SU-DHL-6 (cell line): ENCODE measurements at regions not wholly inside any gene's neighbourhood (a gene's known extent, or its start where the extent isn't known, plus 50 kb on each side); places are given as distances from the start of the nearest gene placed in this dataset.

Experiments used
- H2AFZ ChIP-seq: fragments of 200-600 bp; sonication (generic); 2 replicates; pipeline ENCODE4 v1.6.1; 2014; ENCODE audit warnings: low read depth, mild to moderate bottlenecking, moderate library complexity, mixed read lengths, antibody characterized with exemption, low read length; ENCODE audit not compliant: severe bottlenecking
- H3F3A ChIP-seq: fragments of 200-600 bp; shearing (Covaris generic); 2 replicates; pipeline ENCODE4 v1.6.0; 2016; ENCODE audit warnings: antibody characterized with exemption, mild to moderate bottlenecking; ENCODE audit not compliant: insufficient read depth
- H3K27ac ChIP-seq: fragments of 200-600 bp; sonication (generic); 2 replicates; pipeline ENCODE4 v1.5.1; 2016; ENCODE audit warnings: low read depth, mild to moderate bottlenecking, low read length, moderate library complexity, mixed read lengths
- H3K27me3 ChIP-seq: fragments of 200-600 bp; sonication (generic), shearing (Covaris generic); 2 replicates; pipeline ENCODE4 v1.6.0; 2014; ENCODE audit warnings: mild to moderate bottlenecking, low read length
- H3K36me3 ChIP-seq: fragments of 200-600 bp; sonication (generic); 2 replicates; pipeline ENCODE4 v1.6.1; 2014; ENCODE audit warnings: mild to moderate bottlenecking, low read length, mixed read lengths
- H3K4me2 ChIP-seq: fragments of 300-600, 200-600 bp; shearing (Covaris generic), sonication (generic); 2 replicates; pipeline ENCODE4 v1.6.0; 2014; ENCODE audit warnings: low read length, low read depth, mild to moderate bottlenecking; ENCODE audit not compliant: poor library complexity, severe bottlenecking
- H3K4me3 ChIP-seq: fragments of 200-600 bp; sonication (generic); 2 replicates; pipeline ENCODE4 v1.5.1; 2014; ENCODE audit warnings: antibody characterized with exemption, low read length, mild to moderate bottlenecking, mixed read lengths; ENCODE audit not compliant: insufficient read depth, poor library complexity, severe bottlenecking
- H3K79me2 ChIP-seq: fragments of 200-600 bp; sonication (generic); 2 replicates; pipeline ENCODE4 v1.6.1; 2014; ENCODE audit warnings: mild to moderate bottlenecking, low read length, moderate library complexity; ENCODE audit not compliant: insufficient read depth
- H3K9ac ChIP-seq: fragments of 200-600 bp; sonication (generic); 2 replicates; pipeline ENCODE4 v1.7.0; 2014; ENCODE audit warnings: mild to moderate bottlenecking, low read length
- H3K9me2 ChIP-seq: fragments of 200-600 bp; sonication (generic); replicated peaks from 2 replicates; pipeline ENCODE4 v1.6.1; 2014; ENCODE audit warnings: low read length; ENCODE audit not compliant: insufficient read depth
- H3K9me3 ChIP-seq: fragments of 200-600 bp; sonication (generic); 2 replicates; pipeline ENCODE4 v1.6.1; 2014; ENCODE audit warnings: low read length, mixed read lengths; ENCODE audit not compliant: insufficient read depth
- H4K20me1 ChIP-seq: fragments of 200-600 bp; sonication (generic); 2 replicates; pipeline ENCODE4 v1.6.1; 2014; ENCODE audit warnings: low read depth, mild to moderate bottlenecking, antibody characterized with exemption, low read length, moderate library complexity, mixed read lengths
- CTCF ChIP-seq: fragments of 200-600 bp; sonication (generic); IDR thresholded peaks from one replicate; pipeline ENCODE4 v1.5.1; 2017; ENCODE audit warnings: antibody characterized with exemption, mild to moderate bottlenecking, low read length, moderate library complexity; ENCODE audit not compliant: insufficient read depth, poor library complexity, severe bottlenecking
- EZH2phosphoT487 ChIP-seq: fragments of 200-600 bp; sonication (generic), shearing (Covaris generic); conservative IDR thresholded peaks from 2 replicates; pipeline ENCODE4 v1.6.1; 2018; ENCODE audit warnings: mild to moderate bottlenecking, antibody characterized with exemption, low read length, moderate library complexity, mixed read lengths

- TF ChIP-seq EZH2phosphoT487 (no peak), CTCF (no peak)
- H3K9me3 ChIP-seq: no peaks in the 10 kb centered on the region
- H3F3A ChIP-seq: no peaks in the 10 kb centered on the region; the same call in 1 of the 2 replicates
- H3K79me2 ChIP-seq: no peaks in the 10 kb centered on the region
- H3K27ac ChIP-seq: peak overlapping the region; percentile 41
- H2AFZ ChIP-seq: no peak overlapping the region
- no peaks in the 10 kb centered on the region for H4K20me1 ChIP-seq
- peak overlapping the region; percentile 43 for H3K4me2 ChIP-seq
- no peaks in the 10 kb centered on the region for H3K36me3 ChIP-seq
- peak overlapping the region; percentile 7; the same call in 1 of the 2 replicates for H3K9ac ChIP-seq
- H3K27me3 ChIP-seq: no peaks in the 10 kb centered on the region
- H3K9me2 ChIP-seq: no peaks in the 10 kb centered on the region
- no peak overlapping the region for H3K4me3 ChIP-seq
Measured at GRCh38 chrX:13263560-13264251, 56.1 kb downstream of the ATXN3L start.

GRCh38 chrX:13261348-13261747 lies 58.5 kb downstream of the ATXN3L start:
- Histone ChIP-seq H3K9me3 (no peaks in the 10 kb centered on the region), H3K27me3 (no peaks in the 10 kb centered on the region), H3K4me2 (no peak overlapping the region), H2AFZ (no peak overlapping the region), H3K4me3 (no peak overlapping the region), H3F3A (peaks cover 8% of the 10 kb centered on the region; the same call in 1 of the 2 replicates), H3K9ac (no peak overlapping the region), H4K20me1 (no peaks in the 10 kb centered on the region), H3K9me2 (no peaks in the 10 kb centered on the region), H3K36me3 (no peaks in the 10 kb centered on the region), H3K79me2 (no peaks in the 10 kb centered on the region), H3K27ac (no peak overlapping the region)
- TF ChIP-seq CTCF: no peak
- TF ChIP-seq EZH2phosphoT487: no peak

DNA sequence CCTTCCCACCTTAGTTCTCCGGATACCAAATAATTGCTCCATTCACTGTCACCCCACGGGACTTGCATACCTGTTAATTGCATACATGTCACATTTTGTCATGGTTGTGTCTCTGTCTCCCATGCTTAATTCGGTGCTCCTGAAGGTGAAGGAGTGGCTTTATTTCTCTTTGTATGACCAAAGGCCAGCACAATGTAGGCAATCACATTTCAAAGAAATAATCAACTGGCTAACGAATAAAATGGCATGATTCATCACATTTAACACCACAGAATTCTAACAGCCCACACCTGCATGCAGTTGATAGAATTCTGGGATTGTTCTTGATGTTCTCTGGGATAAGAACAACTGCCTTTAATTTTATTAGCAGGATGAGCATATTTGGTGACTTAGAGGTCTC lies 59.3 kb downstream of the ATXN3L start:
- no peak overlapping the region for H3K4me3 ChIP-seq
- no peaks in the 10 kb centered on the region for H3K9me3 ChIP-seq
- H3K27ac ChIP-seq: no peak overlapping the region
- no peak overlapping the region for H2AFZ ChIP-seq
- no peaks in the 10 kb centered on the region for H3K79me2 ChIP-seq
- no peaks in the 10 kb centered on the region for H3K9me2 ChIP-seq
- H3K4me2 ChIP-seq: no peak overlapping the region
- H3K9ac ChIP-seq: no peak overlapping the region
- H3F3A ChIP-seq: peaks cover 8% of the 10 kb centered on the region; the same call in 1 of the 2 replicates
- no peaks in the 10 kb centered on the region for H3K36me3 ChIP-seq
- H3K27me3 ChIP-seq: no peaks in the 10 kb centered on the region
- TF ChIP-seq EZH2phosphoT487 (no peak), CTCF (no peak)
- H4K20me1 ChIP-seq: no peaks in the 10 kb centered on the region
